ENCODE measurements at regions not wholly inside any gene's neighbourhood (a gene's known extent, or its start where the extent isn't known, plus 50 kb on each side); places are given as distances from the start of the nearest gene placed in this dataset.

- peaks cover under 1% of the 10 kb centered on the region for H3K9me3 ChIP-seq (ENCODE audit: control insufficient read depth, insufficient read depth, low read length)
- no peaks in the 10 kb centered on the region for H3K36me3 ChIP-seq (ENCODE audit: control insufficient read depth, insufficient read depth, low read length)
- H3K27me3 ChIP-seq (ENCODE audit: control insufficient read depth, insufficient read depth, low read length): no peaks in the 10 kb centered on the region
- no peaks in the 10 kb centered on the region for H3K4me1 ChIP-seq (ENCODE audit: control insufficient read depth, insufficient read depth, low read length)
- H3K4me3 ChIP-seq (ENCODE audit: low read length): no peak overlapping the region
- ATAC-seq: no peak
- intact Hi-C loops (cut with micrococcal nuclease): no loop called here
- TF ChIP-seq, protein P1, sequence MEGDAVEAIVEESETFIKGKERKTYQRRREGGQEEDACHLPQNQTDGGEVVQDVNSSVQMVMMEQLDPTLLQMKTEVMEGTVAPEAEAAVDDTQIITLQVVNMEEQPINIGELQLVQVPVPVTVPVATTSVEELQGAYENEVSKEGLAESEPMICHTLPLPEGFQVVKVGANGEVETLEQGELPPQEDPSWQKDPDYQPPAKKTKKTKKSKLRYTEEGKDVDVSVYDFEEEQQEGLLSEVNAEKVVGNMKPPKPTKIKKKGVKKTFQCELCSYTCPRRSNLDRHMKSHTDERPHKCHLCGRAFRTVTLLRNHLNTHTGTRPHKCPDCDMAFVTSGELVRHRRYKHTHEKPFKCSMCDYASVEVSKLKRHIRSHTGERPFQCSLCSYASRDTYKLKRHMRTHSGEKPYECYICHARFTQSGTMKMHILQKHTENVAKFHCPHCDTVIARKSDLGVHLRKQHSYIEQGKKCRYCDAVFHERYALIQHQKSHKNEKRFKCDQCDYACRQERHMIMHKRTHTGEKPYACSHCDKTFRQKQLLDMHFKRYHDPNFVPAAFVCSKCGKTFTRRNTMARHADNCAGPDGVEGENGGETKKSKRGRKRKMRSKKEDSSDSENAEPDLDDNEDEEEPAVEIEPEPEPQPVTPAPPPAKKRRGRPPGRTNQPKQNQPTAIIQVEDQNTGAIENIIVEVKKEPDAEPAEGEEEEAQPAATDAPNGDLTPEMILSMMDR (IDR thresholded peaks at IDR 0.05): no peak
- no peak overlapping the region for H3K27ac ChIP-seq (ENCODE audit: low read length)
- Mint-ChIP-seq H3K9me3 (peaks cover 20 to 27% of the 10 kb centered on the region in 2 donors), H3K27me3 (ENCODE audit: low read depth in 2 of 2) (no peaks in the 10 kb centered on the region), H3K36me3 (no peaks in the 10 kb centered on the region), H3K27ac (no peak overlapping the region), H3K4me3 (no peak overlapping the region), H3K4me1 (no peaks in the 10 kb centered on the region)
- no CpG with 5 or more reads among the region's 1 CpG for WGBS (ENCODE audit: insufficient coverage)
- no peak for DNase-seq
Observed at GRCh38 chr2:116319001-116319400, 1495.5 kb upstream of the DDX18 start.

DNA sequence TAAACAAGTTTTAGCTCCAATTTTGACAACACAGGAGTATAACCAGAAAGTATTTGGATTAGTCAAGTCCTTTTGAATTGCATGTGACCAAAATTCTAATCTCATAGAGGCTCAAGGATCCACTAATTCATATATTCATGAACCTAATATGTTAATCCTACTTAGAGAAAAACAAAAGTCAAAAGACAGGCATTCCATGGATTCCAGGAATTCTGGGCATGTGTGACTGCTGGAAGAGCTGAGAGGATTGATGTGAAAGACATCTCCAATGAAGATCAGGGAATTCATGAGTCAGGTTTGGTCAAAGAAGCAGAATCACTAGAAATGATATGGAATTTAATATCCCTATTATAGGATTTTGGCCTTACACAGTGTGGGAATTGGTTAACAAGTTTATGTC lies 1494.6 kb upstream of the DDX18 start:
- Histone ChIP-seq H3K27me3 (ENCODE audit: control insufficient read depth, insufficient read depth, low read length) (no peaks in the 10 kb centered on the region), H3K36me3 (ENCODE audit: control insufficient read depth, insufficient read depth, low read length) (no peaks in the 10 kb centered on the region), H3K4me3 (ENCODE audit: low read length) (no peak overlapping the region), H3K4me1 (ENCODE audit: control insufficient read depth, insufficient read depth, low read length) (no peaks in the 10 kb centered on the region), H3K9me3 (ENCODE audit: control insufficient read depth, insufficient read depth, low read length) (peaks cover 2% of the 10 kb centered on the region), H3K27ac (ENCODE audit: low read length) (no peak overlapping the region)
- peaks cover 16 to 27% of the 10 kb centered on the region in 2 donors for H3K9me3 Mint-ChIP-seq
- H3K27me3 Mint-ChIP-seq (ENCODE audit: low read depth in 2 of 2): no peaks in the 10 kb centered on the region
- no peak for ATAC-seq
- no peak overlapping the region for H3K27ac Mint-ChIP-seq
- H3K36me3 Mint-ChIP-seq: no peaks in the 10 kb centered on the region
- DNase-seq: no peak
- H3K4me1 Mint-ChIP-seq: no peaks in the 10 kb centered on the region
- no peak overlapping the region for H3K4me3 Mint-ChIP-seq
- TF ChIP-seq, protein P1 (IDR thresholded peaks at IDR 0.05): no peak
- intact Hi-C loops (cut with micrococcal nuclease): no loop called here

DNA sequence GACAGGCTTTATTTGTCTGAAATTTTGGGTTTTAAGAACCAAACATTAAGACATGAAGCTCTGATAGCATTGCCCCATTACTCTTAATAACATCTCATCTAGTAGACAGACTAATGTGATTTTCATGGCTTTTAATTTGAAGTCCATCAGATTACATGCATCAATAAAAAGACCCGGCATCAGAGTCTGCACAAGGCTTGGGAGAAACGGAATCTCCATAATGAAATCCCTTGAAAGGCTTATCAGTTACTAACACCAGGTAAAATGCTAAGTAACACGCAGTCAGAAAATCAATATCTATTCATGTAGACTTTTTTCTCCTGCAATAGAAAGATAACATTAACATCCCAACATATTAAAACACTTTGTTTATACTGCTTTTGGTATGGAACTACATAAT lies 1485.2 kb upstream of the DDX18 start:
- H3K27ac ChIP-seq (ENCODE audit: low read length): no peak overlapping the region
- H3K27me3 ChIP-seq (ENCODE audit: control insufficient read depth, insufficient read depth, low read length): no peaks in the 10 kb centered on the region
- H3K36me3 ChIP-seq (ENCODE audit: control insufficient read depth, insufficient read depth, low read length): no peaks in the 10 kb centered on the region
- no peak for DNase-seq
- no peak overlapping the region for H3K27ac Mint-ChIP-seq
- H3K9me3 ChIP-seq (ENCODE audit: control insufficient read depth, insufficient read depth, low read length): peaks cover 3% of the 10 kb centered on the region
- H3K4me1 Mint-ChIP-seq: no peaks in the 10 kb centered on the region
- intact Hi-C loops (cut with micrococcal nuclease): no loop called here
- no peak overlapping the region for H3K4me3 Mint-ChIP-seq
- H3K4me3 ChIP-seq (ENCODE audit: low read length): no peak overlapping the region
- WGBS (ENCODE audit: insufficient coverage): 84% methylated on average over 3 of the region's 3 CpGs
- H3K27me3 Mint-ChIP-seq (ENCODE audit: low read depth in 2 of 2): no peaks in the 10 kb centered on the region
- TF ChIP-seq, protein P1 (IDR thresholded peaks at IDR 0.05): no peak
- ATAC-seq: no peak
- H3K4me1 ChIP-seq (ENCODE audit: control insufficient read depth, insufficient read depth, low read length): no peaks in the 10 kb centered on the region
- peaks cover 14% of the 10 kb centered on the region for H3K36me3 Mint-ChIP-seq
- peaks cover 17 to 19% of the 10 kb centered on the region in 2 donors for H3K9me3 Mint-ChIP-seq

GRCh38 chr2:116340690-116341089 lies 1473.8 kb upstream of the DDX18 start:
- ATAC-seq (no peak), DNase-seq (no peak)
- no peaks in the 10 kb centered on the region for H3K27me3 Mint-ChIP-seq (ENCODE audit: low read depth in 2 of 2)
- no peaks in the 10 kb centered on the region for H3K36me3 ChIP-seq (ENCODE audit: control insufficient read depth, insufficient read depth, low read length)
- TF ChIP-seq, protein P1 (IDR thresholded peaks at IDR 0.05): no peak
- no peak overlapping the region for H3K4me3 Mint-ChIP-seq
- H3K9me3 ChIP-seq (ENCODE audit: control insufficient read depth, insufficient read depth, low read length): no peaks in the 10 kb centered on the region
- H3K9me3 Mint-ChIP-seq: peaks cover 18 to 29% of the 10 kb centered on the region in 2 donors
- H3K4me3 ChIP-seq (ENCODE audit: low read length): no peak overlapping the region
- no peak overlapping the region for H3K27ac Mint-ChIP-seq
- H3K4me1 Mint-ChIP-seq: no peaks in the 10 kb centered on the region
- peaks cover 15% of the 10 kb centered on the region for H3K36me3 Mint-ChIP-seq
- H3K27ac ChIP-seq (ENCODE audit: low read length): no peak overlapping the region
- intact Hi-C loops (cut with micrococcal nuclease): no loop called here
- H3K4me1 ChIP-seq (ENCODE audit: control insufficient read depth, insufficient read depth, low read length): no peaks in the 10 kb centered on the region
- WGBS (ENCODE audit: insufficient coverage): 79% methylated on average over 2 of the region's 2 CpGs
- no peaks in the 10 kb centered on the region for H3K27me3 ChIP-seq (ENCODE audit: control insufficient read depth, insufficient read depth, low read length)

Data from natural killer cell (primary cell).